ENCODE measurements at regions not wholly inside any gene's neighbourhood (a gene's known extent, or its start where the extent isn't known, plus 50 kb on each side); places are given as distances from the start of the nearest gene placed in this dataset.

DNA sequence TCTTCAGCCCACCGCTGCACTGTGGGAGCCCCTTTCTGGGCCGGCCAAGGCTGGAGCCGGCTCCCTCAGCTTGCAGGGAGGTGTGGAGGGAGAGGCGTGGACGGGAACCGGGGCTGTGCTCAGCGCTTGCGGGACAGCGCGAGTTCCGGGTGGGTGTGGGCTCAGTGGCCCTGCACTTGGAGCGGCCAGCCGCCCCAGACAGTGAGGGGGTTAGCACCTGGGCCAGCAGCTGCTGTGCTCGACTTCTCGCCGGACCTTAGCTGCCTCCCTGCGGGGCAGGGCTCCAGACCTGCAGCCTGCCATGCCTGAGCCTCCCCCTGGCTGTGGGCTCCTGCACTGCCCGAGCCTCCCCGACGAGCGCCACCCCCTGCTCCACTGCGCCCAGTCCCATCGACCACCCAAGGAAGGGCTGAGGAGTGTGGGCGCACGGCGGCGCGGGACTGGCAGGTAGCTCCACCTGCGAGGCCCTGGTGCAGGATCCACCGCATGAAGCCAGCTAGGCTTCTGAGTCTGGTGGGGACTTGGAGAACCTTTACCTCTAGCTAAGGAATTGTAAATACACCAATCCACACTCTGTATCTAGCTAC lies 92.9 kb upstream of the MAST4 start:
- no peak for DNase-seq

- no peak for DNase-seq
These were observed 89.1 kb upstream of the MAST4 start for GRCh38 chr5:66507106-66507505.

GRCh38 chr5:66511491-66511890 lies 84.7 kb upstream of the MAST4 start:
- DNase-seq = no peak

DNA sequence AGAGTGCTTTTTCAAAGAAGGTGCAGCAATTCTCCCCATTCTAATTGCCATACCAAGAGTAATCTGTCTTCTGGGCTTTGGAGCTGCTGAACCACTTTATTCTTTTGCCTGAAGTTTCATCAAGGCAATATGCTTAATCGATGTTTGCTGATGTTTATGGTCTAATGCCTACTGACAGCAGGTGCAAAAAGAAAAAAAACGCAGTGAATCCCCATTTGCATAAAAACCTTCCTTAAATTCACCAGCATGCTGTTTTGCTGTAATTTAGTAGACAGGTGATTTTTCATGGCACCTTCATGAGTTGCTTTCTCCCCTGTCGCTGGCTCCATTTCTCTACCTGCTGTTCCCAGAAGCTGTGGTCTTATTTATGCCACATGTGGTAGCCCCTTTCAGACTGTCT lies 83.1 kb upstream of the MAST4 start:
- DNase-seq = no peak

DNA sequence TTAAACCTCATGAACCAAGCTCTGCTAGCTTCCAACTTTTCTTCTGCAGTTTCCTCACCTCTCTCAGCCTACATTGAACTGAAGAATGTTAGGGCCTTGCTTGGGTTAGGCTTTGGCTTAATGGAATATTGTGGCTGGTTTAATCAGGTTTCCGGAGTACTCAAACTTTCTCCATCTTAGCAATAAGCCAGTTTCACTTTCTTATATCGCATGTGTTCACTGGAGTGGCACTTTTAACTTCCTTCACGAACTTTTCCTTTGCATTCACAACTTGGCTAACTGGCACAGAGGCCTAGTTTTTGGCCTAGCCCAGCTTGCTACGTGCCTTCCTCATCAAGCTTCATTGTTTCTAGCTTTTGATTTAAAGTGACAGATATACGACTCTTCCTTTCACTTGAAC lies 81.0 kb upstream of the MAST4 start:
- DNase-seq = no peak

- DNase-seq = no peak
These were observed 79.6 kb upstream of the MAST4 start for GRCh38 chr5:66516550-66516949.

- no peak for DNase-seq
These were observed 78.8 kb upstream of the MAST4 start for GRCh38 chr5:66517351-66517750.

- no peak for DNase-seq
These were observed 78.1 kb upstream of the MAST4 start for GRCh38 chr5:66518052-66518451.

GRCh38 chr5:66518753-66519152 lies 77.4 kb upstream of the MAST4 start:
- DNase-seq = no peak

- no peak for DNase-seq
These were observed 76.6 kb upstream of the MAST4 start for GRCh38 chr5:66519626-66520025.

DNA sequence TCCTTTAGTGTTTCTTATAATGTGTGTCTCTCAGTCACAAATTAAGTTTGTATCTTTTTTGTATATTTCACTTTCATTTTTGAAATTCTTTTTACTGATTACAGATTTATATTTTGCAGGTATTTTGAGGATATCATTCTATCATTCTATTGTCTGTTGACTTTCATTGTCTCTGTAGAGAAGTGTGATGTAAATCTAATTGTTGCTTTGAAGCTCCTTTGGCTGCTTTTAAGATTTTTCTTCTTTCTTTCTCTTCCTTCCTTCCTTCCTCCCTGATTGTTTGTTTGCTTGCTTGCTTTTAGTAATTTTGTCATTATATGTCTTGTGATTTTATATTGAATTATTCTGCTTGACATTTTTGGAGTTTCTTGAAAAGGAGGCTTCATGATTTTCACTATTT lies 75.3 kb upstream of the MAST4 start:
- DNase-seq = no peak

- no peak for DNase-seq
These were observed 68.6 kb upstream of the MAST4 start for GRCh38 chr5:66527478-66528035.

GRCh38 chr5:66529182-66529581 lies 67.0 kb upstream of the MAST4 start:
- no peak for DNase-seq

GRCh38 chr5:66529704-66530103 lies 66.5 kb upstream of the MAST4 start:
- no peak for DNase-seq

DNA sequence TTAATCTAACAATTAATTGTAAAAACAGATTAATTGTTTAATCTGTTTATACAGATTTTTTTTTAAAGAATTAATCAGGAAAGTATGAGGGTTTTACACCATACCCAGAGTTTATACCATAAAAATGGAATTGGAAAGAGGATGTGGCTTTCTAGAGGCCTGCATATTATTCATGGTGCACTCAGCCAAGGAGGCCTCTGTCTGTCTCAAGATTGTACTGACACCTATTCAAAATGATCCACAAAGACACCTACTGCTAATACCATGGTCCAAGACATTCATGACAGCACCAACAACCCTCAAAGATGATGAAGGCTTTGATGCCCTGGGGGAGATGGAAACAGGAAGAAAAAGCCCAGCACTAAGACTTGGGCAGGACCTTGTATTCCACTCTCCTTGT lies 58.1 kb upstream of the MAST4 start:
- no peak for DNase-seq

- no peak for DNase-seq
These were observed 57.7 kb upstream of the MAST4 start for GRCh38 chr5:66538531-66538930.

DNA sequence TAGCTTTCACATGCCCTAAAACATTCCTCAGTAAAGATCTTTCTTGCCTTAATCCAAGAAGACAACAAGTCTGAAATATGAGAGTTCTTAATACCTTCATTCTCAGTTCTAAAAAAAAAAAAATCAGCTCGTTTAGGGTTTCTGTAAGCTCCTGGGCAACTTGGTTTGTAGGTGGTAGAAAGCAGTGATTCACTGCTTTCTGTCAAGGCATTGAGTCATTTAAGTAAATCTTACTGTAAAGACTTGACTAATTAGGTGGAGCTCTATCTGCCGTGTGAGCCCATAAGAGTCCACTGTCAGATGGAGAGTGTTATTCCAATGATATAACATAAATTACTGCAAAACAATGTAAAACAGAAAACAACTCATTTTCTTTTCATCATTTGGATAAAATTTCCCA lies 56.1 kb upstream of the MAST4 start:
- no peak for DNase-seq

- no peak for DNase-seq
These were observed 53.5 kb upstream of the MAST4 start for GRCh38 chr5:66542711-66543110.
